CD1c-positive myeloid dendritic cell (primary cell): ENCODE measurements at regions not wholly inside any gene's neighbourhood (a gene's known extent, or its start where the extent isn't known, plus 50 kb on each side); places are given as distances from the start of the nearest gene placed in this dataset.

Experiments used
- DNase-seq: peaks from one replicate; pipeline ENCODE4 v3.0.0-alpha.2; 2016; ENCODE audit errors: extremely low spot score

DNA sequence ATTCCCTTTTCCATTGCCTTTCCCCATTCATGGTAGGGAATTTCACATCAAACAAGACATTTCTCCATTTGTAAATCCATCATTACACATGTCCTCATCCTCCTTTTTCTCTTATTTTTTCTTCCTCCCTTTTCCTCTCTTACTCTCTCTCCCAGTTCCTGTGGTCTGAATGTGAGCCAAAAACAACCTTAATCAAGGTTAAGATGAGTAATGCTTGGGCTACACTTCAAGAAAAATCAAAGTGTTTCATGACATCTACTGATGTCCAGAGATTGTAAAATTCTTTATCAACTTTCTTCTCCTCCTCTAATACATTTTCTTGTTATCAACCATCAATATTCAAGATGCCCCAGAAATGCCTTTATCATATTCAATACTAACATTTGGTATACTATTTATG lies 172.5 kb upstream of the PRNP start:
- DNase-seq, result no peak

DNA sequence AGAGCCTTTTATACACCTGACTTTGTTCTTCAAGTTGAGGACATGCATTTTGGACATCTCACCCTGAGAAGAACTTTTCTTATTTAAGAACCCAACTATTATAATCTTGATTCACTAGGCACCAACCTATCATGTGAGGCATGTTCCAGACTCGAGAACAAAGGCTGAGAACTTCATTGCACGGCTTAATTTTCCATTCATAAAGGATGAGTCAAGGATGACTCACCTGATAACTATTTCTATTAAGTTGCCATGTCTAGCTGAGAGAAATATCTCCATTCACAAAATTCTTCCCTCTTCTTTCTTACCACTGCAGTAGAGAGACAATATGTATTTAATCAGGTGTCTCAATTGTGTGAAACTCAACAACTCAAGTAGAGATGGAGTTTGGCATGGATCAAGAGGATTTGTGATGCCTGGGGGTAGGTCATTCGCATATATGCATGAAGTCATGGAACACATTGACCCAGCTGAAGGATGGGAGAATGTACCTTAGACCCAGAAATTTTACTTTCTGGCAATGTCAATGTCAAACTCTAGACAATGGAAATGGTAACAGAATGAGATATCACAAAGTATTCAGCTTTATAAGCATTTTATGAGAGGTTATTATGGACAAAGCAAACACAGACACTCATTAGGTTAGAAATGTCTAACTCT lies 173.2 kb upstream of the PRNP start:
- no peak for DNase-seq

DNA sequence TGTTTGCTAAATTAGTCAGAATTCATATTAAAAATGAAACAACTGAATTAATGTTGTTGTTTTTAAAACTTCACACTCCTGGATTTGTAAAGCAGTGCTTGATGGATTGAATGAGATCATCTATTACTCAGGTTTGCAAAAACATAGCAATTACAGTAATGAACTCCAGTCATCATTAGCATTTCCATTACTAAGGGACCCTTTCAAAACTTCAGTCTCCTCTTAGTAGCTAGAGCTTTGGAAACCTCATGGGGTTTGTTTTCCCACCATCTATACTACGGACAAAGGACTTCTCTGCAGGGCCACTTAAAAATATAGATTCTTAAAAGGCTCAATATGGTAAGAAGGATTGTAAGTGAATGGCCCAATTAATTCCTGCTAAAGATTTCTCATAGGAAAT lies 174.5 kb upstream of the PRNP start:
- no peak for DNase-seq

DNA sequence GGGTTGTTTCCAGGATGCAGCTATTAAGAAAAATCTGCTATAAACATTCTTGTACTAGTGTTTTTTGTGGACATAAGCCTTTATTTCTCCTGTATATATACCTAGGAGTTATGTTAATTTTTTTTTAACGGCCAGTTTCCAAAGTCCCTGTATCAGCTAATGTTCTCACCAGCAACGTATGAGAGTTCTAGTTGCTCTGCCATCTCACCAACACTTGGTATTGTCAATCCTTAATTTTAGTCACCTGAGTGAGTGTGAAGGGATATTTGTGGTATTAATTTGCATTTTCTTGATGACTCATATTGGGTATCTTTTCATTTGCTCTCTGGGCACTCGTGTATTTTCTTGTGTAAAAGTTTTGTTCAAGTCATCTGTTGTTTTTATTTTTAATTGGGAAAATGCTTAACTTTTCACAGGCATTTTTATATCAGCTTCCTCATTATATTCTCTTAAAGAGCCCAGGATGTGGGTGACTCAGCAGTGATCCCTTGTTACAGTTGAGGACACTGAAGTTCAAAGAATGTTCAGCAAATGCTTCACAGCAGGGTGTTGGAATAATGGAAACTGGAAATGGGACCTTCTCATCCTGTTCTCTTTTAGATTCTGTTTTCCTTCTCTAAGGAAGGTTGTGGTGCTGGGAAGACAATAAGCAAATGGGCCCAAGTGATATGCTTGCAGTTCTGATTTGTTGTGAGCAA lies 176.3 kb upstream of the PRNP start:
- DNase-seq, result no peak

DNA sequence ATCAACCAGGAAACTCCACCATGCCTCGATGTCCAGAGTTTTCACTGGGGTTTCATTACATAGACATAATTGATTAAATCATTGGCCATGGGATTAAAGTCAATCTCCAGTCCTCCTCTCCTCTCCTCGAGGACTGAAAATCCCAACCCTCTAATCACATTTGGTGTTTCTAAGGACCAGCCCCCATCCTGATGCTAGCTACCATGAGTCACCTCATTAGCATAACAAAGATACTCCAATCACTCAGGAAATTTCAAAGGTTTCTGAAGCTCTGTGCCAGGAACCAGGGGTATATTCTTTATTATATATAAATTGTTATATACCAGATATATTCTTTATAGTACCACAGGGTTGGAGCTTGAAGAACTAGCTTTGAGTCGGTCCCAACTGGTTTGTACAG lies 177.5 kb upstream of the PRNP start:
- DNase-seq, result no peak

DNA sequence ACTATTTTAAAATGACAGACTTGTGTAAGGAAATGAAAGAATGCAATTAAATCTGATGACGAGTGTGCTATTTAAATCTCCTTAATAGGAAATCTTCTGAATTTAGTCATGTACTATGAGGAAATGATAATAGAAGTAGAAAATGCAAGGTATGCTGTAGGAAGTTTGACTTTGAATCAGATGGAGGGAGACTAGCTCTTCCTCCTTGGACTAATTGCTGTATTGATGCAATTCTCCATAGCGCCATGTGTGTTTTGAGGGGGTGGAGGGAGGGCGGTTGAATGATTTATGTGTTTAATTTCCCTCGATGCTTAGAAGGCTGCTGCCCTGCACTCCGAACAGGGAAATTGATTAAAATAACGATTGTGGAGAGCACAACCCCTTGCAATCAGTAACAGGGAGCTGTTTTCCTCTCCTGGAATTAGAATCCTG lies 179.0 kb upstream of the PRNP start:
- no peak for DNase-seq

DNA sequence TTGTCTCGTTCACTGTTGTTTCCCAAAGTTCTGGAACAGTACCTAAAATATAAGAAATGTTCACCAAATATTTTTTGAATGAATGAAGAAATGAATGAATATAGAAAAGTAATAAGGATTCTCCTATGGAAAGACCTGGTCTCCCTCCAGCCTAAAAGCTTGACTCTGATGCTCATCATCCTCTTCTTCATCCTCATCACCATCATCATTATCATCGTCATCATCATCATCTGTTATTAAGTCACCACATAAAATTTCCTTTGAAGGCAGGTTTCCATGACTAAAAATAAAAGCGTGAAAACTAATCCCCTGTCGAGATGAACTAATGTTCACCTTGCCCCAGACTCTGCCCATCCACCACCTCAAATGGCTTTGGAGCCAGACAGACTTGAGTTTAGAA lies 181.4 kb upstream of the PRNP start:
- DNase-seq, result no peak

DNA sequence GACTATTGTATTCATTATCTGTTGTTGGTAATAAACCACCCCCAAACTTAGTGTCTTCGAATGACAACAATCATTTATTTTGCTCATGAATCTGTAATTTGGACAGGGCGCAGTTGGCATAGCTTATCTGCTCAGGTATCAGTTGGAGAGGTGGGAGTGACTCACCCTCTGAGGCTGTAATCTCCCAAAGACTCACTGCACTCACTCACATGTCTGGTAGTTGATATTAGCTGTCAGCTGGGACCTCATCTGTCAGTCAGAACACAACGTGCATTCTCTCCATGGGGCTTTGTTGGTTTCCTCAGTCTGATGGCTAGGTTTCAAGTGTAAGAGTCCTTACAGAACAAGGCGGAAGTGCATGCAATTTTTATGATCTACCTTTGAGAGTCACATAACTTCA lies 183.5 kb upstream of the PRNP start:
- no peak for DNase-seq

DNA sequence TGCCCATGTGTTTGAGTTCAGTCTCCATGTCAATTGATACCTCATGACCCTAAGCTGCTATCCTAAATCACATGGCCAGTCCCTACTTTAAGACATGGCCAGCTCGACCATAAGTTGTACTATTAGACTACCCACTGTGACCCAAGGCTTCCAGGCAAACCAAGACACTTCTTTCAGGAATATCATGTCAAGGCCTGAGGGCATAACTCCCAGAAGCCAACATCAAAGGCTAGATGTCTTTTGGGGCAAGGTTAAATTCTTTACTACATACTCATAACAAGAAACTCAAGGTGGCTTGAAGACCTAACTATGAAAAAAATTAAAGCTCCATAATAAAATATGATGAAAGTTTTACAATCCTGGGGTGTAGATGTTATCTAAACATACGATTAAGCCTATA lies 192.9 kb upstream of the PRNP start:
- no peak for DNase-seq

DNA sequence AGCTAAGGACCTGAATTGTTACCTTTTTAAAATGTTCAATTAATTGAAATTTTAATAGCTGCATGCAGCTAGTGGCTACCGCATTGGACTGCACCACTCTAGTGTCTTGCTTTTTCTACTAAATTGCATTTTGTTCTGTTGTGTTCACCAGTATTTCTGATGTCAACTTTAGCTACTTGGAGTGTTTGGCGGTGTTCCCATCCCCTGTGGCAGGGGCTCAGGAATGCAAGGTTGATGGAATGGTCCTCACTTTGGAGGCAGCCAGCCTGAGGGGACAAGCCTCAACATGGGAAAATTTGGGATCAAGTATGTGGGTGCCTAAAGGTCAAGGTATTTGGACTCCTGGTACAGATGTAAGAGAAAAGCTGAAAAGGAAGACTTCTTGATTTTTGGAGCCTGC lies 194.6 kb upstream of the PRNP start:
- no peak for DNase-seq

DNA sequence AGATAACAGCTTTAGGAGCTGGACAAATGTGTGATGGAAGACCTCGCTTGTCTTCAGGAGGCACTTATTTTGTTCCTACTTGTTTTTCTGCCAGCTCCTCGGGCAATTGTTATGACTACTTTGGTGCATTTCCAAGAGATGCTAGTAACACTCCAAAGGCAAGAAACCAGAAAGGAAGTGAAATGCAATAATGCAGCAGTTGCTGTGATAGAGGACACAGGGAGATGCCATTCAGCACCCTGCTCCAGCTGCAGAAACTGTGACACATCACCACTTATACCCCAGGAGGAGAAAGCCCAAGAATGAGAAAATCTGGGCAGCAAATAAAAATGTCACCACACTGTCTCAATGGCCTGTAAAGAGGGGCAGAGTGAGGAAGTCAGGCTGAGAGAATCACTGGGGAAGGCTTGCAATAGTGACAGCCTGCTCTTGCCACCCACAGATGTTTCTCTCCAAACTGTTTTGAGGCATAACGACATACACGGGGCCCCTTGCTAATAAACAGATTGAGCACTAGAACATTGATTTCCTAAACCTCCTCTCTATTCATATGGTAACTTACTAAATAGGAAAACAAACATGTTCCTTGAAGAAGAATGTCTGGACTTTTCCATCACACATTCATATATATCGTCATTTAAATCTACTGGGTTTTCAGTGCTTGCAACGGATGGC lies 195.5 kb upstream of the PRNP start:
- DNase-seq, result no peak

DNA sequence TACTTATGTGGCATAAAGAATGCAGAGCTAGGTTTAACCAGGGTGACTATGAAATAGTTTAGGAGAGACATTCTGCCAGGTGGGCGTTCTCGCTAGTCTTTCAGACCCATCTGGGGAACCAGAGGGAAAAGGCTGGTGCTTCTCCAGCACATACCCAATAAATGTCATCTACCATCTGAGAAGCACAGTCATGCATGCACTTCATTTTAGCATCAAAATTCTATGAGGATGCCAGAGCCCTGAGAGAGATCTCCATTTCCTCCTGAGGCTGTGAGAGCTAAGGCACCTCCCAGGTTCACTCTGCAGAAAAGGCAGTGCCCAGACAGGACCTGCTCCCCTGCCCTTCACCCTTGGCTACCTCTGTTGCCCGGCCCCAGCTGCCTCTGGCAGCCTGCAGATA lies 196.2 kb upstream of the PRNP start:
- no peak for DNase-seq

DNA sequence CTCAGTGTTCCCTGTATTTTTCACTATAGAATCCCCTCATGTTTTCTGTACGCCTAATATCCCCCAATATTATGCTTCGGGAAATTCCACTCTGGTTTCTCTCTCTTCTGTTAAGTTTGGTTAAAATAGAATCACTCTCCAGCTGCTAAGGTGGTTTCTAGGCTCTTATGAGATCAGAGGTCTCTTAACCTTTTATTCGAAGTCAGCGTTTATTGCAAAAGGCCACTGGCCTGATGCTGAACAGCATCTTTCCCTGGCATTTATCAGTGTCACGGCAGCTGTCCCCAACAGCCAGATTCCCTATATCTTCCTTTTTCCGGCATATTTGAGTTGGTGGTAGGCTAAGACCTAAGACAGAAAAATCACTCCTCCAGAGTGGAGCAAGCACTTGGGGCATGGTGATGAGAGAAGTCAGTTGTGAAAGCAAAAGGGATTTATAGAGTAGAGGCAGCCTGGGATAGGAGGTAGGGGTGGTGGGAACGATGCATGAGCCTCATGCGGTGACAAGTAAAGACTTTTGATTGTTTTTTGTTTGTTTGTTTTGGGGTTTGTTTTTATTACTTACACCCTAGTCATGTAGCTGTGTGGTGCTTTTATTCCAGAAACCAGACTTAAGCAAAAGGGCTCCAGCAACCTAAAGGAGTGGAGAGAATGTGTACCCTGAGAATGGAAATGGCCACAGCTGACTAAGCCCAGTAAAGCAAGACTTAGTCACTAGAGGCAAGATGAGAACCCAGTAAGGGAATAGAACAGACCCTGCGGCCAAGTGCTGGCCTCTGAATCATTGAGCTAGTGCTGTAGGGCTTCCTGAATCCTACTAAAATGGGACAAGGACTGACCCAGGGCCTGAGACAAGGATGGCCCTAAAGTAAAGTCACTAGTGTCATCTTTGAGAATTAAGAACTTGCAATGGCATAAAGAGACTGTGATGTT lies 197.6 kb upstream of the PRNP start:
- no peak for DNase-seq

DNA sequence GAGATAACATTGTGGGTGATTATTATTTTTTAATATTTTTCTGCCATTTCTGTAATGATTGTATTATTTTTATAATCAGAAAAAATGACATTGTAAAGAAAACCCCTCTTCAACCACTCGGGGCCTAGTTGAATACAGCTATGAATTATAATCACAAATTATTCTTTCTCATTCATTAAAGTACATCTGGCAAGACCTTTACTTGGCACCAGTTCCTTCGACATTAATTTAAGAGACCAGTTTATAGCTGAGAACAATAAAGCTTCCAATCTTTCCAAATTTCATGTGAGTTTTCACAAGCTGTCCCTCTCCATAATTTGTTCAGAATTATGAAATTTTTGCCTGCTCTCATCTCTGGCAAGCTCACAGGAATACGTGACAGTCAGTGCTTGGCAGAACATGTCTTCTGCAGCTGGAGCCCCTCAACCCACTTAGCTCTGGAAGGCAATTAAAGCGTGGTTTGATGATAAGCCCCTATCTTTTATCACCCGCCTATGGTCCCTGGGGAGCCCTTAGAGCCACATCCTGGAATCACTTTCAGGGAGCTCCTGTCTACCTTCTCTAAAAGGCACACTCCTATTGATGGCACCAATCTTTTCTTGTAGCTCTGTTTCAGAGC lies 201.8 kb upstream of the PRNP start:
- DNase-seq, result no peak

DNA sequence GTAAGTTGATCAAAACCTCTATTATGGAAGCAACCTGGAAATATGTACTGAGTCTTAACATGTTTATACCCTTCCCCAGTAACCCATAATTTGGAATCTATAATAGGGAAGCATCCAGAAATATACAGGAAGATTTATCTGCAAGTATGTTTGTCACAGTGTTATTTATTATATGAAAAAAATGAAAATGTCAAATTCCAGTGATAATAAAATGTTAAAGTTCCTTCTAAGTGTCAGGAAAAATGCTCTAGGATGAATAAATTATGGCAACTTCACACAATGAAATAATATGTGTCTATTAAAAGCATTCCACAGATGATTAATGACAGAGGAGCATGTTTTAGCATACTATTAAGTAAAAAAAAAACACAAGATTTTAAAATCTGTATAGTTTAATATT lies 202.3 kb upstream of the PRNP start:
- DNase-seq, result no peak

DNA sequence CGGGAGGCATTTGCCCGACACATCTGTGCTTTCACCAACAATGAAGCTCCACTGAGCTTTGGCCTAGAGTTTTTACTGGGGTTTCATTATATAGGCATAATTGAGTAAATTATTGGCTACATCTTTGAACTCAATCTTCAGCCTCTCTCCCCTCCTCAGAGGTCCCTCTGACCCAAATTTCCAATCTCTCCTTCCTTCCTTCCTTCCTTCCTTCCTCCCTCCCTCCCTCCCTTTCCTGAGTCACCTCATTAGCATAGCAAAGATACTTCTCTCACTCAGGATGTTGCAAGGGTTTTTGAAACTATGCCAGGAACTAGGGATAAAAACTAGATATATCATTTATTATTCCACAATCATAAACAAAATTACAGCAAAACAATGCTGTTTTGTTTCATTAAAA lies 202.8 kb upstream of the PRNP start:
- no peak for DNase-seq

DNA sequence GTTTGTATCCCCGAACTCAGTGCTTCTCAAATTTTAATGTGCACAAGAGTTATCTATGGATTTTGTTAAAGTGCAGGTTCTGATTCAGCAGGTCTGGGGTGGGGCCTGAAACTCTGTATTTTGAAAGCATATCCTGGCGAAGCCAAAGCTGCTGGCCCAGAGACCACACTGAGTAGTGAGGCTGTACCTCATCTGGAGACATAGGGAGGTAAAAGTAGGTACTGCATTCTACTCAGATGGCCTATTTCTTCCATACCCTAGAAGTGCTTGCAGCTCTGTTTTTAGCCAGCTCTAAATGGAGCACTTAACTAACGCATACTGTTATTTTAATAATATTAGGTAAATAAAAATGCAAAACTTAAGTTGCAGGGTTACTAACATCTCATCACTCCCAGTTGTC lies 206.2 kb upstream of the PRNP start:
- no peak for DNase-seq

DNA sequence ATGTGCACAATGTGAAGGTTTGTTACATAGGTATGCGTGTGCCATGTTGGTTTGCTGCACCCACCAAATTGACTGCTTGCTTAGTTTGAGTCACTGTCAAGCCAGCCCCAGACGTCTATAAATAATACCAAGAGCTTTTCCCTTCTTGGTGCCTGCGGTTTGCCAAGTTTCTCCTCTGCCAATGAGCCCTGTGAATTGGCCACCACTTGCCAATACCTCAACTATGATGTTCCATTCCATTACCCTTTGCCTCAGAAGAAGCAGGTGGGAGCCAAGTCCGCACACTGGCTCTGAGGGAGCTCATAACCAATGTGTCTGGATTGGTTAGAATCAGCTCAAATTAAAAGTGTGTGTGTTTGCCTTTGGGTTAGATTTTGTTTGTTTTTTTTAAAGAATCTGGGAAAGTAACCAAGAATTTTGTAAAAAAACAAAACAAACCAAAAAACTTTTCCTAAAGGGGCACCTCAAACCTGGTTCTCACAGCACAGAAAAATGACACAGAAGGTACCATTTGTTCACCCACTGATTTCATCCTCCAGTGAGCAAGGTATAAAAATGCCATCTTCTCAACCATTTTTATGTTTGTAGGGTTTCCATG lies 209.3 kb upstream of the PRNP start:
- DNase-seq, result no peak

DNA sequence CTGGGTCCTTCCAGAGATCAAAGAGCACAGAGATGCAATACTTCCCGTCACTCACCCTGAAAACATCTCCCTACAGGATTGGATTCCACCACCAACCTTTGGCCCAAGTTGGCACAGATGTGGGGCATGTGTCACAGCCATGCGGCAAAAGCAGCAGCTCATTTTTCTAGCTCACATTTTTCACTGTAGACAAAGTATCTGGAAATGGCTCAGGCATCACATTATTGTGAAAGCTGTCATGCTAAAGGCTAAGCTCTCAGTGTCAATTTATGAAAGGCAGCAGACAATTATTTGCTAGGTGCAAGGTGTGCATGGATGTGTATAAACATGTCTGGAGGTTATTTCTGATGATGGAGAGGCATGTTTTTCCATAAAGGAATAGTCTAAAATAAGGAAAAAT lies 213.3 kb upstream of the PRNP start:
- no peak for DNase-seq

DNA sequence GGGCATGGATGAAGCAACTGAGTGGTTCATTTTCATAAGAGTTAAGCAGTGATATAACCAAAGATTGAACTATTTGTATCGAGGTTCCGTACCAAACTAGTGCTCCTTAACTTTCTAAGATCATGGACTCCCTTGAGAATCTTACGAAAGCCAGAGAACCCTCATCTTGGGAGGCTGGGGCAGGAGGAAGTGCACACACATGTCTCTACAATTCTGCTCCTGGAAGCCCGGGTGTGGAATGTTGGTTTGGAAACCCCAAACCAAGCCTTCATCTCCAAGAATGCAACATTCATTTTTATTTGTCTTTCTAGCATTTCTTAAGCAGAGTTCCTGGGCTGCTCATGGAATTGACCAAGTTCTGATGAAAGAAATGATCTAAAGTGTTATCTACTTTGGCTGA lies 215.0 kb upstream of the PRNP start:
- no peak for DNase-seq

DNA sequence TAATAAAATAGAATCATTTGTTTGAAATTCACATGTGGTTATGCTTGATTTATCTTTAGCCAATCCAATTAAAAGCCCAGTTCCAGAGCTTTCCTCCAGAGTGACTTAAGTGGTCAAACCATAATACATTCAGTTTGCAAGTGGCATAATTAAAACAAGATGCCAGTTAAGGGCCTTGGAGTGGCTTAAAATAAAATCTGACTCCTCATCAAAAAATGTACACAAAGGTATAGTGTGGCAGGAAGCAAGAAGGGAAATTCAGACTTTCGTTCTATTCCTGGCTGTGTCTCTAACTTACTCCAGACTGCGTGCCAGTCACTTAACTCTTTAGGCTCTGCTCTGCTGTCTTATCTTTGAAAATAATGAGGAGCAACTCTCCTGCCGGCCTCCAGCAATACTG lies 215.9 kb upstream of the PRNP start:
- no peak for DNase-seq
